Panc1 (cell line): ENCODE measurements at regions not wholly inside any gene's neighbourhood (a gene's known extent, or its start where the extent isn't known, plus 50 kb on each side); places are given as distances from the start of the nearest gene placed in this dataset.

Source experiments
- ATAC-seq: fragments of 200-7000 bp; cut with Tn5 transposase; 2 replicates; pipeline ENCODE4 v1.9.1; 2020; ENCODE audit warnings: mild to moderate bottlenecking, moderate library complexity
- BruUV-seq: library from RNA; stranded (reverse); fragments of 400-500 nt; replicated peaks from 2 replicates; lab custom pipeline; 2021; lab: Mats Ljungman, UMichigan
- CTCF ChIA-PET: fragments of 300-600 bp; sonication (Branson Sonifier 250); formaldehyde crosslinking; loops from one replicate; lab custom pipeline; 2022; ENCODE audit warnings: antibody characterized with exemption; lab: Charles Lee
- POLR2A ChIA-PET: fragments of 300-600 bp; sonication (Branson Sonifier 250); formaldehyde crosslinking; loops from one replicate; lab custom pipeline; 2022; ENCODE audit warnings: antibody characterized with exemption; lab: Charles Lee
- DNase-seq: peaks from one replicate; pipeline ENCODE4 v3.0.0-alpha.2; 2010; ENCODE audit warnings: low read depth, low spot score
- H3K27ac ChIP-seq: 2 replicates; pipeline ENCODE4 v1.5.1; 2011; ENCODE audit warnings: mild to moderate bottlenecking, low read length, inconsistent platforms
- H3K27me3 ChIP-seq: fragments of 200-500 bp; sonication (Bioruptor generic); 2 replicates; pipeline ENCODE4 v1.6.0; 2014; ENCODE audit warnings: low read length, inconsistent platforms; ENCODE audit not compliant: control insufficient read depth, insufficient read depth
- H3K36me3 ChIP-seq: fragments of 200-500 bp; sonication (Bioruptor generic); 2 replicates; pipeline ENCODE4 v1.5.1; 2014; ENCODE audit warnings: inconsistent platforms, mild to moderate bottlenecking, low read length, moderate library complexity; ENCODE audit not compliant: control insufficient read depth, insufficient read depth
- H3K4me1 ChIP-seq: 2 replicates; pipeline ENCODE4 v1.5.1; 2011; ENCODE audit warnings: inconsistent platforms, mild to moderate bottlenecking, low read length, moderate library complexity; ENCODE audit not compliant: control insufficient read depth, insufficient read depth
- H3K4me3 ChIP-seq, 2 experiments: 2 replicates each; pipeline ENCODE4 v1.5.1; 2011 to 2012; ENCODE audit warnings: low read depth in 2 of 2, low read length in 2 of 2, mild to moderate bottlenecking in 2 of 2, inconsistent platforms in 1 of 2, moderate library complexity in 1 of 2
- H3K9me3 ChIP-seq: fragments of 200-500 bp; sonication (Bioruptor generic); 2 replicates; pipeline ENCODE4 v1.5.1; 2014; ENCODE audit warnings: low read depth, mild to moderate bottlenecking, inconsistent platforms, low read length, moderate library complexity; ENCODE audit not compliant: control insufficient read depth, insufficient read depth
- CTCF ChIP-seq: fragments of 450-650 bp; IDR thresholded peaks from 2 replicates; pipeline ENCODE4 v1.5.1; 2017; ENCODE audit warnings: mild to moderate bottlenecking
- POLR2AphosphoS5 ChIP-seq: IDR thresholded peaks from 2 replicates; pipeline ENCODE4 v1.6.1; 2012; ENCODE audit warnings: mild to moderate bottlenecking, low read depth, low read length, moderate library complexity
- REST ChIP-seq, 2 experiments: IDR thresholded peaks; 2 replicates each; pipeline ENCODE4 v1.6.1; 2011 to 2012; ENCODE audit warnings: low read depth in 2 of 2, control low read depth in 1 of 2, low read length in 1 of 2, mild to moderate bottlenecking in 1 of 2, moderate library complexity in 1 of 2; ENCODE audit not compliant: insufficient read depth in 1 of 2
- SIN3A ChIP-seq: IDR thresholded peaks from 2 replicates; pipeline ENCODE4 v1.6.1; 2012; ENCODE audit warnings: low read depth, mild to moderate bottlenecking, low read length, moderate library complexity, borderline replicate concordance; ENCODE audit not compliant: insufficient read depth
- TCF7L2 ChIP-seq: IDR thresholded peaks from 2 replicates; pipeline ENCODE4 v1.6.1; 2011; ENCODE audit warnings: mild to moderate bottlenecking, low read depth, low read length, inconsistent platforms
- in situ Hi-C: cut with HindIII; loops from 2 replicates; pipeline ENCODE4 v1.10.0; 2016; ENCODE audit warnings: low sequenced_read_pairs, low pct_unique_long_range_greater_than_20kb
- intact Hi-C: fragments of 100-400 bp; cut with micrococcal nuclease; formaldehyde crosslinking; loops from one replicate; pipeline ENCODE4 v1.10.0; 2022; ENCODE audit not compliant: unreplicated experiment

- Histone ChIP-seq H3K4me3 (no peak overlapping the region), H3K27me3 (no peaks in the 10 kb centered on the region), H3K4me1 (no peaks in the 10 kb centered on the region), H3K27ac (no peak overlapping the region), H3K36me3 (no peaks in the 10 kb centered on the region), H3K9me3 (no peaks in the 10 kb centered on the region)
- POLR2A ChIA-PET = no interaction called here
- ATAC-seq = no peak
- intact Hi-C loops = no loop called here
- no TSS peak for BruUV-seq
- in situ Hi-C loops = no loop called here
- no peak for DNase-seq
- CTCF ChIA-PET = no interaction called here
- TF ChIP-seq CTCF = no peak
- TF ChIP-seq POLR2AphosphoS5 = no peak
- TF ChIP-seq TCF7L2 = no peak
- TF ChIP-seq SIN3A = no peak
- TF ChIP-seq REST (IDR thresholded peaks at IDR 0.05; ENCODE audit: insufficient read depth in 1 of 2, low read depth in 2 of 2, low read length in 1 of 2) = no peak
Observed at GRCh38 chr5:136615251-136616119, 250.1 kb upstream of the TRPC7 start.

GRCh38 chr5:136613230-136613629 is 247.9 kb upstream of the TRPC7 start:
- ChIA-PET CTCF (no interaction called here), POLR2A (no interaction called here)
- BruUV-seq = no TSS peak
- H3K9me3 ChIP-seq = no peaks in the 10 kb centered on the region
- ATAC-seq (no peak), DNase-seq (no peak)
- H3K36me3 ChIP-seq = no peaks in the 10 kb centered on the region
- H3K27ac ChIP-seq = no peak overlapping the region
- in situ Hi-C loops = no loop called here
- no peaks in the 10 kb centered on the region for H3K27me3 ChIP-seq
- H3K4me3 ChIP-seq = no peak overlapping the region
- no peak for TF ChIP-seq POLR2AphosphoS5
- no peak for TF ChIP-seq TCF7L2
- TF ChIP-seq SIN3A = no peak
- no peak for TF ChIP-seq CTCF
- no peak for TF ChIP-seq REST (IDR thresholded peaks at IDR 0.05; ENCODE audit: insufficient read depth in 1 of 2, low read depth in 2 of 2, low read length in 1 of 2)
- H3K4me1 ChIP-seq = no peaks in the 10 kb centered on the region
- intact Hi-C loops = no loop called here
